Heart left ventricle (tissue), 16 donors: ENCODE measurements at regions not wholly inside any gene's neighbourhood (a gene's known extent, or its start where the extent isn't known, plus 50 kb on each side); places are given as distances from the start of the nearest gene placed in this dataset.

Experiments
- ATAC-seq, 4 donors: fragments of 200-7000 bp; cut with Tn5 transposase; one replicate each; pipeline ENCODE4 v1.9.1; 2020 to 2022; ENCODE audit warnings: moderate library complexity in 4 of 4, mild to moderate bottlenecking in 3 of 4, moderate number of reproducible peaks in 1 of 4
- DNase-seq, 5 donors: peaks; one replicate each; pipeline ENCODE4 v3.0.0-alpha.2; 2020
- H3K27ac ChIP-seq, 12 donors: fragments of 200-600 bp; sonication (generic) in 4 of 12; one replicate each; pipeline versions ENCODE4 v1.5.0 to v1.8.0; 2016 to 2022; ENCODE audit warnings: mild to moderate bottlenecking in 2 of 12
- H3K27me3 ChIP-seq, 9 donors: fragments of 200-600 bp; sonication (generic) in 2 of 9; one replicate each; pipeline versions ENCODE4 v1.5.1 to v1.8.0; 2016 to 2022; ENCODE audit warnings: mild to moderate bottlenecking in 3 of 9
- H3K36me3 ChIP-seq, 9 donors: fragments of 200-600 bp; sonication (generic) in 2 of 9; one replicate each; pipeline versions ENCODE4 v1.5.0 to v1.8.0; 2018 to 2022; ENCODE audit warnings: mild to moderate bottlenecking in 2 of 9
- H3K4me1 ChIP-seq, 12 donors: fragments of 200-600 bp; sonication (generic) in 4 of 12; one replicate each; pipeline versions ENCODE4 v1.5.0 to v1.8.0; 2016 to 2022; ENCODE audit warnings: mild to moderate bottlenecking in 3 of 12
- H3K4me3 ChIP-seq, 12 donors: fragments of 200-600 bp; sonication (generic) in 4 of 12; one replicate each; pipeline versions ENCODE4 v1.5.0 to v1.8.0; 2017 to 2022; ENCODE audit warnings: mild to moderate bottlenecking in 9 of 12, moderate library complexity in 4 of 12
- H3K9me3 ChIP-seq, 12 donors: fragments of 200-600 bp; sonication (generic) in 4 of 12; one replicate each; pipeline versions ENCODE4 v1.5.0 to v1.8.0; 2016 to 2022; ENCODE audit warnings: mild to moderate bottlenecking in 1 of 12
- POLR2A ChIP-seq, 2 donors: fragments of 450-650 bp; IDR thresholded peaks; one replicate each; pipeline ENCODE4 v1.6.1; 2017; ENCODE audit warnings: antibody characterized with exemption in 2 of 2, mild to moderate bottlenecking in 2 of 2, moderate library complexity in 2 of 2
- WGBS, 4 donors: extraction: QIAGEN DNeasy Blood & Tissue Kit in 2 of 4; methylation state at CpG; one replicate each; pipeline versions ENCODE4 v1.1.5 to v1.1.7; 2013 to 2018; 5-methylcytosine and 5-hydroxymethylcytosine counted together
- intact Hi-C, 10 donors: fragments of 100-400 bp; cut with DNase I; formaldehyde crosslinking; loops; one replicate each; pipeline versions ENCODE4 v1.11.1 to v1.14.2; 2022
- TF ChIP-seq, protein P1 (sequence below), 12 donors: fragments of 200-600 bp; sonication (generic) in 4 of 12; IDR thresholded peaks; one replicate each; pipeline versions ENCODE4 v1.5.0 to v1.8.0; 2018 to 2022; ENCODE audit warnings: antibody characterized with exemption in 12 of 12, mild to moderate bottlenecking in 5 of 12
- donor health status: ischemic (EF 13 %, LVEDD 7.1; RV severe dilation, severe dysfunction).
- donor health status: healthy with polysubstance abuse.
- donor health status: DM: no; HTN: yes; CAD: no.
- donor health status: DM: no; HTN: no; CAD: no.
- donor health status: ischemic (EF 25% LVEDD 6.9; RV normal size, moderate dysfunction).
- donor health status: ischemic (EF 25% LVEDD 5.7; RV mildly dilated, moderate dysfunction).
- donor health status: healthy.
- donor health status: DM: yes; HTN: yes; CAD: no.
- donor health status: ischemic (EF 35%, LVEDD 5.7; RV mildly dilated, moderate dysfunction).
- donor health status: nonischemic (EF 11% LVEDD 7.7; RV severe dilation, severe dysfunction).
- donor health status: DM: yes; HTN: yes; CAD: no.
- donor health status: PGD.
- donor health status: ischemic (EF 29% LVEDD 5.4; RV normal size, mild dysfunction).
- donor health status: nonischemic (EF 23%, LVEDD 6.1; RV moderate dilation, normal function).

GRCh38 chr1:98107256-98107655 lies 186.4 kb upstream of the DPYD start:
- Histone ChIP-seq H3K9me3 (peaks cover 0 to 24% (median 16%) of the 10 kb centered on the region in 12 donors), H3K27ac (no peak overlapping the region), H3K4me3 (no peak overlapping the region), H3K36me3 (no peaks in the 10 kb centered on the region), H3K4me1 (peaks cover 0 to 4% (median 0%) of the 10 kb centered on the region in 12 donors), H3K27me3 (peaks cover 0 to 8% (median 0%) of the 10 kb centered on the region in 9 donors)
- ATAC-seq (no peak), DNase-seq (no peak)
- intact Hi-C loops, result no loop called here
- WGBS, 4 donors, result 81 to 98% (median 84%) methylated on average over 1 of the region's 1 CpG
- TF ChIP-seq POLR2A (IDR thresholded peaks at IDR 0.05), result no peak
- TF ChIP-seq, protein P1, sequence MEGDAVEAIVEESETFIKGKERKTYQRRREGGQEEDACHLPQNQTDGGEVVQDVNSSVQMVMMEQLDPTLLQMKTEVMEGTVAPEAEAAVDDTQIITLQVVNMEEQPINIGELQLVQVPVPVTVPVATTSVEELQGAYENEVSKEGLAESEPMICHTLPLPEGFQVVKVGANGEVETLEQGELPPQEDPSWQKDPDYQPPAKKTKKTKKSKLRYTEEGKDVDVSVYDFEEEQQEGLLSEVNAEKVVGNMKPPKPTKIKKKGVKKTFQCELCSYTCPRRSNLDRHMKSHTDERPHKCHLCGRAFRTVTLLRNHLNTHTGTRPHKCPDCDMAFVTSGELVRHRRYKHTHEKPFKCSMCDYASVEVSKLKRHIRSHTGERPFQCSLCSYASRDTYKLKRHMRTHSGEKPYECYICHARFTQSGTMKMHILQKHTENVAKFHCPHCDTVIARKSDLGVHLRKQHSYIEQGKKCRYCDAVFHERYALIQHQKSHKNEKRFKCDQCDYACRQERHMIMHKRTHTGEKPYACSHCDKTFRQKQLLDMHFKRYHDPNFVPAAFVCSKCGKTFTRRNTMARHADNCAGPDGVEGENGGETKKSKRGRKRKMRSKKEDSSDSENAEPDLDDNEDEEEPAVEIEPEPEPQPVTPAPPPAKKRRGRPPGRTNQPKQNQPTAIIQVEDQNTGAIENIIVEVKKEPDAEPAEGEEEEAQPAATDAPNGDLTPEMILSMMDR (IDR thresholded peaks at IDR 0.05), result no peak

- H3K27me3 ChIP-seq, result peaks cover 0 to 8% (median 0%) of the 10 kb centered on the region in 9 donors
- peaks cover 0 to 24% (median 16%) of the 10 kb centered on the region in 12 donors for H3K9me3 ChIP-seq
- DNase-seq, result no peak
- no peak for ATAC-seq
- TF ChIP-seq, protein P1 (IDR thresholded peaks at IDR 0.05), result no peak
- no peak for TF ChIP-seq POLR2A (IDR thresholded peaks at IDR 0.05)
- H3K4me1 ChIP-seq, result peaks cover 0 to 4% (median 0%) of the 10 kb centered on the region in 12 donors
- H3K4me3 ChIP-seq, result no peak overlapping the region
- 29 to 55% (median 38%) methylated on average over 3 of the region's 3 CpGs for WGBS, 4 donors
- intact Hi-C loops, result no loop called here
- no peak overlapping the region for H3K27ac ChIP-seq
- H3K36me3 ChIP-seq, result no peaks in the 10 kb centered on the region
Observed at GRCh38 chr1:98104289-98104688, 183.5 kb upstream of the DPYD start.

DNA sequence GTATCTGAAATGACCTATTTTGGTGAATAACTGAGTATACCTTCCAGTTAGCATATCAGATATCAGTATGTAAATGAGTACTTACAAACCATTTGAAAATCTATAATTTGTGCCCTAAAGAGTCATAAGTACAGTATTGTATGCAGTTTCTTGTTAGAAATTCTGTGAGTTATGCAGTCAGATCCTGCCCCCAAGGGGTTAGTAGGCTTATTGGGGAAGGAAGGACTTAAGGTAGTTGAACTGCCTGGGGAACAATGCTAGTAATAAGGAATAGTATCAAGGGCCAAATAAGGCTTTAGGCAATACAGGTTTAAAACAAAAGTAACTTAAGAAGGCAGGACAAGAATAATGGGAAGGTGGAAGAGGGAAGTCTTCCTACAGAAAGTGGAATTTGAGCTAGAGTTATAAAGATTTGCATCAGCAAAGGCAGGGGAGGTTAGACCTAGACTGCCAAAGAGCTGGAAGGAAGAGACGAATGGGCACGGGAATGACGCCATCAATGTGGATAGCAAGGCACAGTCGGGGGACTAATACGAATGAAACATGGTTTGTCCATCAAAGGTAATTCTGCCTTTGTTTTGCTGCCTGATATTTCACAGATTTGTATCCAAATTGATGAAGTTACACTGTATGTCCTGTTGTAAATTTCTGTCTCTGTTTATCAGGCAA lies 182.9 kb upstream of the DPYD start:
- 44 to 61% (median 59%) methylated on average over 5 of the region's 5 CpGs for WGBS, 4 donors
- TF ChIP-seq POLR2A (IDR thresholded peaks at IDR 0.05), result no peak
- TF ChIP-seq, protein P1 (IDR thresholded peaks at IDR 0.05), result no peak
- no peaks in the 10 kb centered on the region for H3K36me3 ChIP-seq
- DNase-seq (no peak), ATAC-seq (no peak)
- H3K27ac ChIP-seq, result no peak overlapping the region
- H3K4me3 ChIP-seq, result no peak overlapping the region
- peaks cover 0 to 8% (median 0%) of the 10 kb centered on the region in 9 donors for H3K27me3 ChIP-seq
- intact Hi-C loops, result no loop called here
- H3K9me3 ChIP-seq, result peaks cover 0 to 24% (median 16%) of the 10 kb centered on the region in 12 donors
- H3K4me1 ChIP-seq, result peaks cover 0 to 4% (median 0%) of the 10 kb centered on the region in 12 donors

- Histone ChIP-seq H3K27me3 (peaks cover 0 to 8% (median 0%) of the 10 kb centered on the region in 9 donors), H3K4me1 (peaks cover 0 to 4% (median 0%) of the 10 kb centered on the region in 12 donors), H3K4me3 (no peak overlapping the region), H3K36me3 (no peaks in the 10 kb centered on the region), H3K9me3 (peaks cover 0 to 14% (median 8%) of the 10 kb centered on the region in 12 donors), H3K27ac (no peak overlapping the region)
- DNase-seq (no peak), ATAC-seq (no peak)
- intact Hi-C loops, result no loop called here
- no peak for TF ChIP-seq POLR2A (IDR thresholded peaks at IDR 0.05)
- TF ChIP-seq, protein P1 (IDR thresholded peaks at IDR 0.05), result no peak
- 69 to 85% (median 78%) methylated on average over 4 of the region's 4 CpGs for WGBS, 4 donors
Observed at GRCh38 chr1:98102345-98103030, 181.7 kb upstream of the DPYD start.
